Stimulated activated naive CD8-positive, alpha-beta T cell treated with anti-CD3 and anti-CD28 coated beads, Interleukin-15, Interleukin-2, amounts not matched to agents 100 U/mL and 50 U/mL, for 24 hours (primary cell): ENCODE measurements at regions not wholly inside any gene's neighbourhood (a gene's known extent, or its start where the extent isn't known, plus 50 kb on each side); places are given as distances from the start of the nearest gene placed in this dataset.

Experiments
- ATAC-seq: fragments of 150-1000 bp; cut with Tn5 transposase; one replicate; pipeline ENCODE4 v1.10.0; 2021
- DNase-seq: peaks from one replicate; pipeline ENCODE4 v3.0.0; 2021

GRCh38 chr4:1542516-1543320, 136.5 kb upstream of the NKX1-1 start:
- ATAC-seq (no peak), DNase-seq (no peak)

DNA sequence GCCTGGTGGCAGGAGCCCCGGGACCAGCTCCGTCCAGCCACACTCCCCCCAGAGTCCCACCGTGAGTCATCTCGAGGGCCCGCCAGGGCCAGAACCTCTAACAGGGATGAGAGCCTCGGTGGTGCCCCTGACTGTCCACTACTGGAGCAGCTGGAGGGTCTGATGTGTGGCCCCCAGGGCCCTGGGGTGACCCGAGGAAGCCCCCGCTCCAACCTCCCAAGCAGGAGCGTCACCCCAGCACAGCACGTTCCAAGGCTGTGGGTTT, 135.9 kb upstream of the NKX1-1 start:
- ATAC-seq: no peak
- no peak for DNase-seq

- DNase-seq (no peak), ATAC-seq (no peak)
Measured at GRCh38 chr4:1541449-1542225, 135.4 kb upstream of the NKX1-1 start.

GRCh38 chr4:1540601-1541375, 134.5 kb upstream of the NKX1-1 start:
- no peak for ATAC-seq
- DNase-seq: no peak

GRCh38 chr4:1539859-1540600, 133.8 kb upstream of the NKX1-1 start:
- no peak for DNase-seq
- ATAC-seq: no peak

DNA sequence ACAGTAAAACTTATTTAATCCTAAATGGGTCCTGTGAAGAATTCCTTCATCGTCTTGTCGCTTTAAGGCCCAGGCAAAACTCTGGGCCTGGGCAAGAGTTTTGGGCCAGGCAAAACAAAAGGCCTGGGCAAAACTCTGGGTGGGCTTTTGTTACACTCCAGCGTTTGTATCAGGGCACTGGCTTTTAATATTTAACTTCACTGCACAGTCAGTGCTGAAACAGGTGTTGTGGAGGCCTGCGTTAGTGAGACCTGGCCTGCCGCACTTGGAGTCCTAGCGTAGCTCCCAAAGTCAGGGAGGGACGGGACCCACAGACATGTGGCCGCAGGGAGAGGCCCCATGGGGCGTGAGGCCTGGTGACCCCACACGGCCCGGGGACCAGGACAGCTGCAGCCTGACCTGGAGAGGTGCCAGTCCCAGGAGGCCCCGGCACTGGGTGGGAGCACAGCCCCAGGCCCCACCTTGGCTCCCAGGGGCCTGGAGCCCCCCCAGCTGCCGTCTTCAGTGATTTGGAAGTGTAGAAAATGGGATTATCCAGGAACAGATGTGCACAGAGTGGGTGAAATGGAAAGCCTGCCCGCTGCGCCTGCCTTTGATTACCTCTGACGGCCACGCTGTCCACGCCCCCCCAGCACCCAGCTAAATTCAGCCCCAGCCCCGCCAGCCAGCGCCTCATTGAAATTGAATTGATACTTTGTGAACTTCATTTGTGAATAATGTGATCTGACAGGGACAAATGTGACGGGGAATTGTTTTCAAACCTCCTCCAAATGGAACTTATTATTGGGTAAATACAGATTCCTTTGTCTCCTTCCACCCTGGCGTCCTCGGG, 132.9 kb upstream of the NKX1-1 start:
- no peak for ATAC-seq
- no peak for DNase-seq

GRCh38 chr4:1538096-1538410, 131.8 kb upstream of the NKX1-1 start:
- no peak for ATAC-seq
- DNase-seq: no peak

GRCh38 chr4:1537410-1538095, 131.3 kb upstream of the NKX1-1 start:
- ATAC-seq: no peak
- DNase-seq: no peak

- no peak for DNase-seq
- ATAC-seq: no peak
Measured at GRCh38 chr4:1536579-1537409, 130.6 kb upstream of the NKX1-1 start.

- DNase-seq (no peak), ATAC-seq (no peak)
Measured at GRCh38 chr4:1535926-1536578, 129.8 kb upstream of the NKX1-1 start.

GRCh38 chr4:1534876-1535526, 128.8 kb upstream of the NKX1-1 start:
- ATAC-seq (no peak), DNase-seq (no peak)

GRCh38 chr4:1534095-1534872, 128.0 kb upstream of the NKX1-1 start:
- ATAC-seq (peak; percentile 28), DNase-seq (no peak)

DNA sequence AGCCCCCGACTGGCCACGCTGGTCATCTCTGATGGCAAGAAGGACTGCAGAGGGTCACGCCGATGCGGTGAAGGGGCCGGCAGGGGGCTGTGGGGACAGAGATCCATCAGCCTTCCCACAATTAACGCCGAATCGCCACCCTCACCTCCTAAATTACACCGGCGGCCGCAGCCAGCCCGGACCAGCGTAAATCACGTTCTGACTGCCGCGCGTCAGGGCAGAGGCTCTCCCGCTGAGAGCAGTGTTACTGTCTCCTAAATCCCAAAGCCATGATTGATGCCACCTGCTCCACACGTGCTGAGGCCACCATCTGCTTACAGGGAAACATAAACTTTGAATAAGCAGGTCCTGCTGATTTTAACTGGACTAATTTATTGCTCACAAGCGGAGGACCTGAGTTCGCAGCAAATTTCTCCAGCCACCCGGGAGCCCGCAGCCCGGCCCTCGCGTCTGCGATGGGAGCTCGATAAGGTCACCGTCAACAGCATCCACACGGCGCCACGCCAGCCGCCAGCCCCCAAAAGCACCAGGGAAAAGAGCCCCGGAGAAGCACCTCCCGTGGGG, 127.3 kb upstream of the NKX1-1 start:
- DNase-seq (no peak), ATAC-seq (no peak)

DNA sequence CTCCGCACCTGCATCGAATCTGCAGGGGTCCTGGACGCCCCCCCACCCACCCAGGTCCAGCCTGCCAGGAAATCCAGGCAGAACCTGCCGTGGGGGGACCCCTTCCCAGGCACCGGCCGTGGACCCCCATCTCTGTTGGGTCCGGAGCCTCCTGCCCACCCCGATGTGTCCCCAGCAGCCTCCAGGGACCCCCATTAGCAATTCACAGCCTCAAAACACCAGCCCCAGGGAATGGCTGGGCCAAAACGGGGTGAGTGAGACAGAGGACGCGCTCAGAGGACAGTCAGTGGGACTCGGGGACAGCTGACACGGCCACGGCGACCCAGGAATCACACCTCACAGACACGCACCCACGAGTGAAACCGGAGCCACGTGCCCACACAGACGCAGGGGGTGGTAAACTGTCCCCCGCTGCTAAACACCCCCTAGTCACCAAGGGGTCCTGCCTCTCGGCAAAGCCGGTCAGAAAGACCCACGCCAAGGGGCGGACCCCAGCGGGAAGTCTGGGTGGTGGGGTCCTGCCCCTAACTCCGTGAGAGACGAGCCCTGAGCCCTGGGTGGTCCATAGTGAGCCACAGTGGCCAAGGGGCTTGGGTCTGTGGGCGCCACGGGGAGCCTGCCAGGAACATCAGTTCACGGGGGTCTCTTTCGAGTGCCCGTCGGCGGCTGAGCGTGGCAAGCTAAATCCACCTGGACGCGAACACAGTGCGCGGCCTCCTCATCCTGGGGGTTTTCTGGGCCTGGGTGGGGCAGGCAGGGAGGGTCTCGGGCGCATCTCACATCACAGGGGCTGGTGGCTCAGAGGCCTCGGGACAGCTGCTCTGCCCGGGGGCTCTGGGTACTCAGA, 126.5 kb upstream of the NKX1-1 start:
- ATAC-seq: no peak
- DNase-seq: no peak

- DNase-seq (no peak), ATAC-seq (no peak)
Measured at GRCh38 chr4:1531683-1532548, 125.7 kb upstream of the NKX1-1 start.

GRCh38 chr4:1530356-1530755, 124.1 kb upstream of the NKX1-1 start:
- no peak for ATAC-seq
- DNase-seq: no peak
